ENCODE measurements at regions not wholly inside any gene's neighbourhood (a gene's known extent, or its start where the extent isn't known, plus 50 kb on each side); places are given as distances from the start of the nearest gene placed in this dataset.

- TF ChIP-seq CTCF (IDR thresholded peaks at IDR 0.05; ENCODE audit: insufficient read depth, low read length) (no peak), POLR2AphosphoS5 (IDR thresholded peaks at IDR 0.05; ENCODE audit: low read depth) (no peak), SPI1 (IDR thresholded peaks at IDR 0.05; ENCODE audit: borderline replicate concordance, low read depth) (no peak), REST (IDR thresholded peaks at IDR 0.05; ENCODE audit: insufficient replicate concordance, low read depth) (no peak)
Measured at GRCh38 chr2:18871430-18871829, 282.1 kb upstream of the NT5C1B start.
